Esophagus squamous epithelium (tissue), 5 donors: ENCODE measurements at regions not wholly inside any gene's neighbourhood (a gene's known extent, or its start where the extent isn't known, plus 50 kb on each side); places are given as distances from the start of the nearest gene placed in this dataset.

Experiments
- DNase-seq: peaks from one replicate; lab custom pipeline; 2025; lab: John Stamatoyannopoulos, UW
- H3K27ac ChIP-seq, 4 donors: fragments of 200-600 bp; sonication (generic); one replicate each; pipeline ENCODE4 v1.5.1; 2016 to 2019; ENCODE audit warnings: mild to moderate bottlenecking in 1 of 4
- H3K27me3 ChIP-seq, 4 donors: fragments of 200-600 bp; sonication (generic); 1 replicate in 3 of 4; 2 replicates in 1 of 4; pipeline versions ENCODE4 v1.5.1 to v1.6.0; 2017 to 2021; ENCODE audit warnings: antibody characterized with exemption in 1 of 4
- H3K36me3 ChIP-seq, 3 donors: fragments of 200-600 bp; sonication (generic); one replicate each; pipeline ENCODE4 v1.5.1; 2016 to 2019
- H3K4me1 ChIP-seq, 3 donors: fragments of 200-600 bp; sonication (generic); one replicate each; pipeline ENCODE4 v1.5.1; 2017 to 2019
- H3K4me3 ChIP-seq, 4 donors: fragments of 200-600 bp; sonication (generic); 1 replicate in 3 of 4; 2 replicates in 1 of 4; pipeline ENCODE4 v1.5.1; 2016 to 2019; ENCODE audit warnings: mild to moderate bottlenecking in 2 of 4, moderate library complexity in 1 of 4
- H3K9me3 ChIP-seq, 3 donors: fragments of 200-600 bp; sonication (generic); one replicate each; pipeline ENCODE4 v1.5.1; 2016 to 2019
- CTCF ChIP-seq, 6 experiments: fragments of 450-650 bp in 4 of 6; fragments of 200-600 bp in 2 of 6; sonication (generic) in 2 of 6; IDR thresholded peaks; one replicate each; pipeline ENCODE4 v1.5.1; 2016 to 2019; ENCODE audit warnings: antibody characterized with exemption in 6 of 6, mild to moderate bottlenecking in 4 of 6, moderate library complexity in 4 of 6
- POLR2A ChIP-seq, 4 donors: fragments of 450-650 bp; IDR thresholded peaks; one replicate each; pipeline ENCODE4 v1.6.1; 2017; ENCODE audit warnings: antibody characterized with exemption in 4 of 4, mild to moderate bottlenecking in 4 of 4, moderate library complexity in 3 of 4
- WGBS, 2 donors: methylation state at CpG; one replicate each; pipeline ENCODE4 v1.1.5; 2018; 5-methylcytosine and 5-hydroxymethylcytosine counted together
- intact Hi-C: fragments of 100-400 bp; cut with DNase I; formaldehyde crosslinking; loops from one replicate; pipeline ENCODE4 v1.15.0; 2022
- donor health status: DM: yes; HTN: yes; CAD: no.

- WGBS, 2 donors = 90 to 91% methylated on average over 4 to 10 of the region's 10 CpGs
- Histone ChIP-seq H3K36me3 (peaks cover 0 to 10% (median 0%) of the 10 kb centered on the region in 3 donors), H3K27me3 (no peaks in the 10 kb centered on the region), H3K4me3 (no peak overlapping the region), H3K9me3 (no peaks in the 10 kb centered on the region), H3K4me1 (no peaks in the 10 kb centered on the region), H3K27ac (no peak overlapping the region)
- no peak for TF ChIP-seq POLR2A (IDR thresholded peaks at IDR 0.05)
- no peak for TF ChIP-seq CTCF (IDR thresholded peaks at IDR 0.05)
- DNase-seq = no peak
- intact Hi-C loops = no loop called here
Observed at GRCh38 chr3:124434176-124434575, 296.1 kb upstream of the UMPS start.

- WGBS, 2 donors = 89 to 100% methylated on average over 2 of the region's 2 CpGs
- H3K27me3 ChIP-seq = no peaks in the 10 kb centered on the region
- intact Hi-C loops = no loop called here
- no peaks in the 10 kb centered on the region for H3K9me3 ChIP-seq
- H3K4me1 ChIP-seq = no peaks in the 10 kb centered on the region
- no peak for DNase-seq
- no peak for TF ChIP-seq CTCF (IDR thresholded peaks at IDR 0.05)
- TF ChIP-seq POLR2A (IDR thresholded peaks at IDR 0.05) = no peak
- H3K27ac ChIP-seq = no peak overlapping the region
- H3K36me3 ChIP-seq = peaks cover 0 to 9% (median 0%) of the 10 kb centered on the region in 3 donors
- H3K4me3 ChIP-seq = no peak overlapping the region
Observed at GRCh38 chr3:124435467-124435866, 294.8 kb upstream of the UMPS start.

GRCh38 chr3:124438813-124439212, 291.4 kb upstream of the UMPS start:
- Histone ChIP-seq H3K36me3 (peaks cover 0 to 5% (median 0%) of the 10 kb centered on the region in 3 donors), H3K4me1 (no peaks in the 10 kb centered on the region), H3K27me3 (no peaks in the 10 kb centered on the region), H3K27ac (no peak overlapping the region), H3K4me3 (no peak overlapping the region), H3K9me3 (no peaks in the 10 kb centered on the region)
- TF ChIP-seq POLR2A (IDR thresholded peaks at IDR 0.05) (no peak), CTCF (IDR thresholded peaks at IDR 0.05) (no peak)
- WGBS, 2 donors = 74 to 79% methylated on average over 4 of the region's 4 CpGs
- intact Hi-C loops = no loop called here
- no peak for DNase-seq

GRCh38 chr3:124439603-124440002, 290.6 kb upstream of the UMPS start:
- H3K27me3 ChIP-seq = no peaks in the 10 kb centered on the region
- no peak overlapping the region for H3K4me3 ChIP-seq
- TF ChIP-seq CTCF (IDR thresholded peaks at IDR 0.05) (no peak), POLR2A (IDR thresholded peaks at IDR 0.05) (no peak)
- no peak for DNase-seq
- WGBS, 2 donors = 40 to 71% methylated on average over 1 of the region's 1 CpG
- no peaks in the 10 kb centered on the region for H3K4me1 ChIP-seq
- no peaks in the 10 kb centered on the region for H3K9me3 ChIP-seq
- H3K36me3 ChIP-seq = no peaks in the 10 kb centered on the region
- H3K27ac ChIP-seq = no peak overlapping the region
- intact Hi-C loops = no loop called here

GRCh38 chr3:124441766-124442165, 288.5 kb upstream of the UMPS start:
- no peaks in the 10 kb centered on the region for H3K9me3 ChIP-seq
- no peak overlapping the region for H3K4me3 ChIP-seq
- no peaks in the 10 kb centered on the region for H3K27me3 ChIP-seq
- H3K27ac ChIP-seq = no peak overlapping the region
- DNase-seq = no peak
- H3K4me1 ChIP-seq = no peaks in the 10 kb centered on the region
- H3K36me3 ChIP-seq = no peaks in the 10 kb centered on the region
- 84 to 91% methylated on average over 8 of the region's 9 CpGs for WGBS, 2 donors
- intact Hi-C loops = no loop called here
- TF ChIP-seq CTCF (IDR thresholded peaks at IDR 0.05) (no peak), POLR2A (IDR thresholded peaks at IDR 0.05) (no peak)
